Activated T-helper 17 cell treated with anti-CD3 and anti-CD28 coated beads, Interleukin-2, amount 50 U/mL, for 72 hours (primary cell): ENCODE measurements at regions not wholly inside any gene's neighbourhood (a gene's known extent, or its start where the extent isn't known, plus 50 kb on each side); places are given as distances from the start of the nearest gene placed in this dataset.
"Not testable (repeated sequence)": the region's sequence is repeated elsewhere in the genome, so short reads cannot be mapped to it uniquely, and the experiment has no call there.

Experiments
- ATAC-seq: fragments of 150-1000 bp; cut with Tn5 transposase; replicated peaks from 2 replicates; pipeline ENCODE4 v1.10.0; 2021; ENCODE audit warnings: mild to moderate bottlenecking, moderate library complexity
- H3K27ac Mint-ChIP-seq: one replicate; pipeline ENCODE4 v1.8.0; 2022; ENCODE audit warnings: mixed read lengths
- H3K27me3 Mint-ChIP-seq: one replicate; pipeline ENCODE4 v1.8.0; 2022; ENCODE audit warnings: mixed read lengths
- H3K36me3 Mint-ChIP-seq: one replicate; pipeline ENCODE4 v1.8.0; 2022; ENCODE audit warnings: low read depth, mild to moderate bottlenecking, mixed read lengths
- H3K4me1 Mint-ChIP-seq: one replicate; pipeline ENCODE4 v1.8.0; 2022; ENCODE audit warnings: mixed read lengths
- H3K4me3 Mint-ChIP-seq: one replicate; pipeline ENCODE4 v1.8.0; 2022; ENCODE audit warnings: mild to moderate bottlenecking, mixed read lengths
- H3K9me3 Mint-ChIP-seq: one replicate; pipeline ENCODE4 v1.8.0; 2022; ENCODE audit warnings: mixed read lengths

DNA sequence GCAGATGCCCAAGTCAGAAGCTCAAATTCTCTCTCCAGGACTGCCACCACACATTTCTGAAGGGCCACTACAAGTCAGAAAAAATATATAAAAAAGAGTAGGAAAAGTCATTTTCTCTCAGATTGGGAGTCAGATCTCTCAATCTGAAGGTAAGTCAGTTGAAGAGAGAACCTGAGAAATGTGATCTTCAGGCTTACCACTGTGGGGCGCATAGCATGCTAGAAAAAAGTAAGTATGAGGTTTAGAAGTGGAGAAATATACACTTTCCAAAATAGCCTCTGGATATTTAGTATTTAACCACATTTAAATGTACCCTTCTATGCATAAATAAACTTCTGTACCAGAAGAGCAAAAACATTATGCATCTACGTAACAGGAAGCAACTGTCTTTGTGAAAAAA, 800.7 kb upstream of the CTNND2 start:
- Mint-ChIP-seq H3K9me3 (peaks cover 19% of the 10 kb centered on the region), H3K4me3 (no peak overlapping the region), H3K27me3 (no peaks in the 10 kb centered on the region), H3K4me1 (no peaks in the 10 kb centered on the region), H3K36me3 (no peaks in the 10 kb centered on the region), H3K27ac (no peak overlapping the region)
- ATAC-seq = no peak

DNA sequence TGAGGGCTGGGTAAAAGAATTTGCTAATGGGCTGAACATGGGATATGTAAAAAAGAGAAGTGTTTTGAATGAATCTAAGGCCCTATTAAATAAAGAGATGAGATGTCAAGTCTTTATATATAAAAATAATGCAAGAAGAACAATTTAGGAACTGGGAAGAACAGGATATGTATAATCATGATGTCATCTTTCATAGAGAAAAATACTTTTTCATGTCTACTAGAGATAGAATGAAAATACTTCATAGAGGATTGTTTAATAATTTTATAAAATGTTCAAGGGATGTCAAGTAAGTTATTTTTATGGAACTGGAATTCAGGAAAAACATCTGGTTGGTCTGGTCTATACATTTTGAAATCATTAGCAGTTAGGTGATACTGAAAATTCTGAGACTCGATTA, 799.0 kb upstream of the CTNND2 start:
- Mint-ChIP-seq H3K27me3 (no peaks in the 10 kb centered on the region), H3K4me3 (no peak overlapping the region), H3K4me1 (no peaks in the 10 kb centered on the region), H3K9me3 (peaks cover 19% of the 10 kb centered on the region), H3K36me3 (no peaks in the 10 kb centered on the region), H3K27ac (no peak overlapping the region)
- ATAC-seq = no peak

DNA sequence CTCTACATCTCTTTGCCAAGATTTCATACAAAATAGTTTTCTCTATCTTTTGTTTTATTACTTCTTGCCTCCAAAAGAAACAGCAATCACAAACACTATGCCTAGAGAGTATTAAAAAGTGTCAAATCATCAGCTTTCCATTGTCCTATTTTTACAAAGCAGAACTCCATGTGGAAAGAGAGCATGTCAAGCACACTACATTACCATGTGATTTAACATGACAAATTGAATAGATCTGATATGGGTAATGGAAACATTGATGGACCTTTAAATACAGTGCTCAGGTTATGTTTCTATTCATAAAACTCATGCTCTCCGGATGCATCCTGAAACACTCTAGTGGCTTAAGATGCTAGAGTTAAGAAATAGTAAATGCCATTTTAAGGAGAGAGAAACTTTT, 791.4 kb upstream of the CTNND2 start:
- H3K27me3 Mint-ChIP-seq = no peaks in the 10 kb centered on the region
- H3K4me1 Mint-ChIP-seq = no peaks in the 10 kb centered on the region
- peaks cover 10% of the 10 kb centered on the region for H3K9me3 Mint-ChIP-seq
- no peaks in the 10 kb centered on the region for H3K36me3 Mint-ChIP-seq
- ATAC-seq = no peak
- H3K4me3 Mint-ChIP-seq = no peak overlapping the region
- H3K27ac Mint-ChIP-seq = no peak overlapping the region

DNA sequence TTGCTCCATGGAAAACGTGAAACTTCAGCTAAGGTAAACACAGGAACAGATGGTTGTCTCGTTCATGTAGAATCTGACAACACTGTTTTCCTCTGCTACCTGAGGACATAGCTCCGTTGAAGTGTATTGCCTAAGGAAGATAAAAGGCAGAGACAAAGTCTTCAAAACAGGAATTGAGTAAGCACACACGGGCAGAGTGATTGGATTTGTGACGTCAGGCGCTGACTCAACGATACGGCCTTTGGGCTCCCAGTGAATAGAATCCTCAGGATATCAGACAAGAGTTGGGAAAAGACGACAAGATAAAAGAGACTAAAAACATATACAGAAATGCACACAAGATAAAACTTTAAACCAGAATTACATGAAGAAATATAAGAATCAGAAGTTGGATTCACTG, 787.1 kb upstream of the CTNND2 start:
- H3K27ac Mint-ChIP-seq = no peak overlapping the region
- no peaks in the 10 kb centered on the region for H3K36me3 Mint-ChIP-seq
- H3K4me1 Mint-ChIP-seq = no peaks in the 10 kb centered on the region
- no peaks in the 10 kb centered on the region for H3K27me3 Mint-ChIP-seq
- ATAC-seq = no peak
- H3K4me3 Mint-ChIP-seq = no peak overlapping the region
- peaks cover 23% of the 10 kb centered on the region for H3K9me3 Mint-ChIP-seq

DNA sequence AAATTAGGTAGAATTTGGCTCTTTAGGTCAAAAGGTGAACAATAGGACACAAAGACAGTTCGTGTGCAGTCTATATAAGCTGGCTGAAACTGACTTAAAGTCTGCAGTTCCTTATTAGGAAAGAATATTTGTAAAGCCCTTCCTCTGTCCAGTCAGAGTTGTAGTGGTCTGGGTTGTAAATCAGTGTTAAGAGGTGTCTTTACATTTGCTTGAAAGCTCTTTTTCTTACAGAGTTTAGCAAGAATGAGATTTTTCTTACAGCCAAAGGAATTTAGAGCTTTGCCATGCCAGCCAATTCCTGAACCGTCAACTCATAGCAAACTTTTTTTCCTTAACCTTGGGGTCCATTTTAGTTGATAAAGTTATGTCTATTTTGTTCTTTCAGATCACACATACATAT, 786.1 kb upstream of the CTNND2 start:
- no peak for ATAC-seq
- Mint-ChIP-seq H3K36me3 (no peaks in the 10 kb centered on the region), H3K9me3 (peaks cover 23% of the 10 kb centered on the region), H3K27me3 (no peaks in the 10 kb centered on the region), H3K4me1 (no peaks in the 10 kb centered on the region), H3K27ac (no peak overlapping the region), H3K4me3 (no peak overlapping the region)

DNA sequence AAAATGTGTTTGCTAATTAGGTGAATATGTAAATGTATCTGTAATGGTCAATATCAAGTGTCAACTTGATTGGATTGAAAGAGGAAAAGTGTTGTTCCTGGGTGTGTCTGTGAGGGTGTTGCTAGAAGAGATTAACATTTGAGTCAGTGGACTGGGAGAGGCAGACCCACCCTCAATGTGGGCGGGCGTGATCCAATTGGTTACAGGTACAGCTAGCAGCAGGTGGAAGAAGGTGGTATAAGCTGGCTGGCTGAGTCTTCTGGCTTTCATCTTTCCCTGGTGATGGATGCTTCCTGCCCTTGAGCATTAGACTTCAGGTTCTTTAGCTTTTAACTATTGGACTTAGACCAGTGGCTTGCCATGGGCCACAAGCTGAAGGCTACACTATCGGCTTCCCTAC, 779.0 kb upstream of the CTNND2 start:
- Mint-ChIP-seq H3K27me3 (no peaks in the 10 kb centered on the region), H3K4me1 (no peaks in the 10 kb centered on the region), H3K9me3 (no peaks in the 10 kb centered on the region), H3K36me3 (no peaks in the 10 kb centered on the region), H3K4me3 (no peak overlapping the region), H3K27ac (no peak overlapping the region)
- ATAC-seq = no peak

DNA sequence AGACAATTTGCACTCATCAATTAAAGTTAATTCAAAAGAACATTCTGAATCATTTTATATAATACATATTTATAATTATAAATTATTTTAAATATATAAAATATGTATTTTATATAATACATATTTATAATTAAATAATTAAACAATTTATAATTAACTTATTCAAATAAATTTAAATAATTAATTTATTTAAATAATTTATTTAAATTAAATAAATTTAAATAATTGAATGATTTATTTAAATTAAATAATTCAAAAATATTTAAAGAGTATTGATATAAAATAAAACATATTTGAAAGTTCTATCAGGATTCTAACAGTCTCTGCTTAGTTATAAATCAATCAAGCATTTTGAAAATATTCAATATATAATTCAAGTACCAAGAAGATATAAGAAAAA, 775.5 kb upstream of the CTNND2 start:
- Mint-ChIP-seq H3K9me3 (peaks cover 14% of the 10 kb centered on the region), H3K27me3 (no peaks in the 10 kb centered on the region), H3K4me1 (no peaks in the 10 kb centered on the region), H3K36me3 (no peaks in the 10 kb centered on the region), H3K27ac (no peak overlapping the region), H3K4me3 (no peak overlapping the region)
- no peak for ATAC-seq

DNA sequence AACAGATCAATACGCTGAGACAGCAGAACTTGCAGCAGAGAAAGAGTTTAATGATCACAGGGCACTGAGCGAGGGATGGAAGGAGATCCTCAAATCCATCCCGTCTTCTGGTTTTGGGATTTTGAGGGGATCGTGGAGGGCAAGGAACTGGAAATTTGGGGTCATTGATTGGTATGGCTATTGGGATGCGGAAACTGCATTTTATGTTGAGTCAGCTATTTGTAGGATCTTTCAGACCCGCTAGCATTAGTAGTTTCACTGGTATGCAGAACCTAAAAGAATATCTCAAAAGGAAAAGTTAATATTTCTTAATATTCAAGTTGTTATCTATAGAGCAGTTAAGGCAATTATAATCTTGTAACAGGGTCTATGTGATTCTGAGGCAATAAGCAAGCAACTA, 771.7 kb upstream of the CTNND2 start:
- H3K9me3 Mint-ChIP-seq = peaks cover 24% of the 10 kb centered on the region
- no peaks in the 10 kb centered on the region for H3K27me3 Mint-ChIP-seq
- H3K36me3 Mint-ChIP-seq = no peaks in the 10 kb centered on the region
- H3K4me1 Mint-ChIP-seq = no peaks in the 10 kb centered on the region
- ATAC-seq = no peak
- H3K4me3 Mint-ChIP-seq = no peak overlapping the region
- no peak overlapping the region for H3K27ac Mint-ChIP-seq

DNA sequence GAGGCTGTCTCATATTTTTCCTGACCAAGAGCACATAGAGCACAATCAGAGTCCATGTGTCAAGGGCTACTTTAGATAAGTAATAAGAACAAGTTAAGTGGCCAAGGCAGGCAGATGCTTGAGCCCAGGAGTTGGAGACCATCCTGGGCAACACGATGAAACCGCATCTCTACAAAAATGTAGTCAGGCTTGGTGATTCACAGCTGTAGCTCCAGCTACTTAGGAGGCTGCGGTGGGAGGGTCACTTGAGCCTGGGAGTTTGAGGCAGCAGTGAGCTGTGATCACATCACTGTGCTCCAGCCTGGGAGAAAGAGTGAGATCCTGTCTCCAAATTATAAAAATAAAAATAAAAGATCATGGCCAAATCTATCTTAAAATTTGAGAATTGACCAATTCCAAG, 767.9 kb upstream of the CTNND2 start:
- Mint-ChIP-seq H3K4me1 (no peaks in the 10 kb centered on the region), H3K4me3 (no peak overlapping the region), H3K9me3 (peaks cover 28% of the 10 kb centered on the region), H3K27me3 (no peaks in the 10 kb centered on the region), H3K27ac (no peak overlapping the region), H3K36me3 (no peaks in the 10 kb centered on the region)
- no peak for ATAC-seq

DNA sequence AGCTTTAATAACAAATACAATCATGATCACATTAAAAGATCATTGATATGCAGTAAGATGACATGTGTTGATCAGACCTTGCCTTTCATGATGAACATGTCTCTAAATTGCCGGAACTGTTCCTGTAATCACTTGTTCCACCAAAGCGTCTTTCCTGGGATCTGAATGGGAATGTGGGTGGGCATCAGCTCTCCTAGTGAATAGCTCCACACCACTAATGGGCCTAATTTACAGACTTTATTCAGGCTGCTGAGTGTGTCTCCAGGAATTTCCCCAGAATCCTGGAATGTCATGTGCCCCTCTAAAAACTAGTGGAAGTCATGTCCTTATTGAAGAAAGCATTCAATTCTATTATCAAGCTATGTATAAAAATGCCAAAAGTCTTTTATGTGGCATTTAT, 765.1 kb upstream of the CTNND2 start:
- no peak overlapping the region for H3K27ac Mint-ChIP-seq
- ATAC-seq = no peak

DNA sequence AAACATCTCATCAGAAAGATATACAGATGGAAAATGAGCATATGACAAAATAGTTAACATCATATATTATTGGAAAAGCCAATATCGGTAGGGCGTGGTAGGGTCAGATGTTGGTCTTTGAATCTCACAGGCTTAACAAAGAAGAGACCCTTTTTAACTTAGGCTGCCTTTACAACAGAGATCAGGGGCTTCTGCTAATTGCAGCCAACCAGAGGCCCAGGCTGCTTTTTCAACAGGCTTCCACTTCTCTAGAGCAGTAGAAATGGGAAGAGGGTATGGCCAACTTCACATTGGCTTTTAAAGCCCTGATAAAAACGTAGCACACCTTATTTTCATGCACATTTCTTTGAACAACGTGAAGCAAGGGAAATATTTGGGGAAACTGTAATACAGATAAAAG, 764.3 kb upstream of the CTNND2 start:
- Mint-ChIP-seq H3K27me3 (no peaks in the 10 kb centered on the region), H3K27ac (no peak overlapping the region), H3K4me1 (no peaks in the 10 kb centered on the region), H3K36me3 (no peaks in the 10 kb centered on the region), H3K4me3 (no peak overlapping the region), H3K9me3 (peaks cover 26% of the 10 kb centered on the region)
- no peak for ATAC-seq

More for the DNA sequence above, 765.1 kb upstream of the CTNND2 start:
- Mint-ChIP-seq H3K4me3 (no peak overlapping the region), H3K27me3 (no peaks in the 10 kb centered on the region), H3K4me1 (no peaks in the 10 kb centered on the region), H3K36me3 (no peaks in the 10 kb centered on the region), H3K9me3 (peaks cover 21% of the 10 kb centered on the region)

DNA sequence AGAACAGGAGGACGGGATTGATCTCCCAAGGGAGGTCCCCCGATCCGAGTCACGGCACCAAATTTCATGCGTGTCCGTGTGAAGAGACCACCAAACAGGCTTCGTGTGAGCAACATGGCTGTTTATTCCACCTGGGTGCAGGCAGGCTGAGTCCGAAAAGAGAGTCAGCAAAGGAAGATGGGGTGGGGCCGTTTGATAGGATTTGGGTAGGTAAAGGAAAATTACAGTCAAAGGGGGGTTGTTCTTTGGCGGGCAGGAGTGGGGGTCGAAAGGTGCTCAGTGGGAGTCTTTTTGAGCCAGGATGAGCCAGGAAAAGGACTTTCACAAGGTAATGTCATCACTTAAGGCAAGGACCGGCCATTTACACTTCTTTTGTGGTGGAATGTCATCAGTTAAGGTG, 763.6 kb upstream of the CTNND2 start:
- not testable (repeated sequence) for H3K4me1 Mint-ChIP-seq, H3K4me3 Mint-ChIP-seq, ATAC-seq, H3K36me3 Mint-ChIP-seq, H3K27ac Mint-ChIP-seq, H3K27me3 Mint-ChIP-seq
- H3K9me3 Mint-ChIP-seq = peaks cover 26% of the 10 kb centered on the region

DNA sequence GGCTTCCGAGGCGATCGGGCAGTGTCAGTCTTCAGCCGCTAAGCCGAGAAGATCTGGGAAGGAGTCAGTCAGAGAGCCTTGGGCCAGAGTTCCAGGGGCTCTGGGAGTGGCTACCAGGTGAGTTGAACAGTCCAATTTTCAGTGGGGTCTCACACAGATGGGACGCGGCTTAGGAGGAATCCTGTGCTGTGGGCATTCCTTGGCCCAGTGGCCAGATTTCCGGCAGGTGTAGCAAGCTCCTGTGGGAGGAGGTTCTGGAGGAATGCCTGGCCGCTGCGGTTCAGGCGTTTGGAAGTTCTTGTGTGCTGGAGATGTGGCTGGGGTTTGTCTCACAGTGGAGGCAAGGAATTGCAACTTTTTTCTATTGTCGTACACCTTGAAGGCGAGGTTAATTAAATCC, 761.5 kb upstream of the CTNND2 start:
- not testable (repeated sequence) for H3K36me3 Mint-ChIP-seq, H3K4me1 Mint-ChIP-seq, H3K27me3 Mint-ChIP-seq, H3K4me3 Mint-ChIP-seq, H3K27ac Mint-ChIP-seq, ATAC-seq
- peaks cover 22% of the 10 kb centered on the region for H3K9me3 Mint-ChIP-seq

DNA sequence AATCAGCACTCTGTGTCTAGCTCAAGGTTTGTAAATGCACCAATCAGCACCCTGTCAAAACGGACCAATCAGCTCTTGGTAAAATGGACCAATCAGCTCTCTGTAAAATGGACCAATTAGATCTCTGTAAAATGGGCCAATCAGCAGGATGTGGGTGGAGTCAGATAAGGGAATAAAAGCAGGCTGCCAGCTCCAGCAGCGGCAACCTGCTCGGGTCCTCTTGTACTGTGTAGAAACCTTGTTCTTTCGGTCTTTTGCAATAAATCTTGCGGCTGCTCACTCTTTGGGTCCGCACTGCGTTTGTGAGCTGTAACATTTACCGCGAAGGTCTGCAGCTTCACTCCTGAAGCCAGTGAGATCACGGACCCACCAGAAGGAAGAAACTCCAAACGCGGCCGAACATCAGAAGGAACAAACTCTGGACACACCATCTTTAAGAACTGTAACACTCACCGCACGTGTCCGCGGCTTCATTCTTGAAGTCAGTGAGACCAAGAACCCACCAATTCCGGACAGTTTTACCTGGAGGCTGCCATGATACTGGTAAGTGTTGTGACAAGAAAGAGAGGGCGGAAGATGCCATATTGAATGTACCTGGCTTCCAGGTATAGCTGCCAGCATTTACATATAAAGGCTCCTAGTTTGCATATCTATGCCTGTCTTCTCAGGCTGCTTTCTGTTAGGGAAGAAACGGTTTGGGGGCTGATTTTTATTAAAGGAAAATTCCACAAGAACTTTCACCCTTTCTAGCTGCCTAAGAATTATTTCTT, 758.5 kb upstream of the CTNND2 start:
- no peak overlapping the region for H3K27ac Mint-ChIP-seq
- H3K4me1 Mint-ChIP-seq = no peaks in the 10 kb centered on the region
- H3K27me3 Mint-ChIP-seq = no peaks in the 10 kb centered on the region
- H3K9me3 Mint-ChIP-seq = peaks cover 31% of the 10 kb centered on the region
- no peak for ATAC-seq
- H3K4me3 Mint-ChIP-seq = no peak overlapping the region
- H3K36me3 Mint-ChIP-seq = no peaks in the 10 kb centered on the region

DNA sequence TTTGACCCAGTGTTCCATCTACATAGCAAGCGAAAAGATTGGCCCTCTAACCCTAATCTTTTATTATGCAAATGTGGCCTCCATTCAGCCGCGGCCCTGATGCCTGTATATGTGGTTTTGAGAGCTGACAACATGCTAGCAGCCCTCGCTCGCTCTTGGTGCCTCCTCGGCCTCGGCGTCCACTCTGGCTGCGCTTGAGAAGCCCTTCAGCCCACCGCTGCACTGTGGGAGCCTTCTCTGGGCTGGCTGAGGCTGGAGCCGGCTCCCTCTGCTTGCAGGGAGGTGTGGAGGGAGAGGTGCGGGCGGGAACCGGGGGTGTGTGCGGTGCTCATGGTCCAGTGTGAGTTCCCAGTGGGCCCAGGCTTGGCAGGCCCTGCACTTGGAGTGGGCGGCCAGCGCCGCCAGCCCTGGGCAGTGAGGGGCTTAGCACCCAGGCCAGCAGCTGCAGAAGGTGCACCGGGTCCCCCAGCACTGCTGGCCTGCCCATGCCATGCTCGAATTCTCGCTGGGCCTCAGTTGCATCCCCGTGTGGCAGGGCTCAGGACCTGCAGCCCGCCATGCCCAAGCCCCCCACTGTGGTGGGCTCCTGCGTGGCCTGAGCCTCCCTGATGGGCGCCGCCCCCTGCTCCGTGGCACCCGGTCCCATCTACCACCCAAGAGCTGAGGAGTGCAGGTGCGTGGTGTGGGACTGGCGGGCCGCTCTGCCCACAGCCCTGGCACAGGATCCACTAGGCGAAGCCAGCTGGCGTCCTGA, 757.5 kb upstream of the CTNND2 start:
- Mint-ChIP-seq H3K36me3 (no peaks in the 10 kb centered on the region), H3K4me1 (no peaks in the 10 kb centered on the region), H3K4me3 (no peak overlapping the region), H3K27me3 (no peaks in the 10 kb centered on the region), H3K27ac (no peak overlapping the region), H3K9me3 (peaks cover 31% of the 10 kb centered on the region)
- ATAC-seq = no peak
